ENCODE measurements at regions not wholly inside any gene's neighbourhood (a gene's known extent, or its start where the extent isn't known, plus 50 kb on each side); places are given as distances from the start of the nearest gene placed in this dataset.

- peaks cover 4% of the 10 kb centered on the region for H3K4me1 ChIP-seq (ENCODE audit: insufficient read depth, poor library complexity, severe bottlenecking)
- no peaks in the 10 kb centered on the region for H3K36me3 ChIP-seq (ENCODE audit: low read depth)
- DNase-seq (ENCODE audit: low spot score) = no peak
- TF ChIP-seq CTCF (IDR thresholded peaks at IDR 0.05; ENCODE audit: poor library complexity, severe bottlenecking) = no peak
- H3K4me3 ChIP-seq (ENCODE audit: severe bottlenecking) = no peak overlapping the region
- H3K9me3 ChIP-seq (ENCODE audit: severe bottlenecking) = no peaks in the 10 kb centered on the region
- H3K27me3 ChIP-seq (ENCODE audit: insufficient read depth, poor library complexity, severe bottlenecking) = no peaks in the 10 kb centered on the region
- no peak overlapping the region for H3K27ac ChIP-seq (ENCODE audit: poor library complexity, severe bottlenecking)
- no peak for ATAC-seq (ENCODE audit: low read depth)
Measured at GRCh38 chr21:25459993-25460392, 147.3 kb downstream of the MRPL39 start.

GRCh38 chr21:25459365-25459764, 147.9 kb downstream of the MRPL39 start:
- no peaks in the 10 kb centered on the region for H3K9me3 ChIP-seq (ENCODE audit: severe bottlenecking)

GRCh38 chr21:25458484-25458883, 148.8 kb downstream of the MRPL39 start:
- Histone ChIP-seq H3K9me3 (ENCODE audit: severe bottlenecking) (no peaks in the 10 kb centered on the region), H3K4me1 (ENCODE audit: insufficient read depth, poor library complexity, severe bottlenecking) (peaks cover 4% of the 10 kb centered on the region), H3K27me3 (ENCODE audit: insufficient read depth, poor library complexity, severe bottlenecking) (no peaks in the 10 kb centered on the region), H3K27ac (ENCODE audit: poor library complexity, severe bottlenecking) (no peak overlapping the region), H3K36me3 (ENCODE audit: low read depth) (no peaks in the 10 kb centered on the region), H3K4me3 (ENCODE audit: severe bottlenecking) (no peak overlapping the region)
- no peak for TF ChIP-seq CTCF (IDR thresholded peaks at IDR 0.05; ENCODE audit: poor library complexity, severe bottlenecking)
- ATAC-seq (ENCODE audit: low read depth) (no peak), DNase-seq (ENCODE audit: low spot score) (no peak)

More at GRCh38 chr21:25459365-25459764, 147.9 kb downstream of the MRPL39 start:
- TF ChIP-seq CTCF (IDR thresholded peaks at IDR 0.05; ENCODE audit: poor library complexity, severe bottlenecking) = no peak
- ATAC-seq (ENCODE audit: low read depth) (no peak), DNase-seq (ENCODE audit: low spot score) (no peak)
- Histone ChIP-seq H3K4me3 (ENCODE audit: severe bottlenecking) (no peak overlapping the region), H3K27ac (ENCODE audit: poor library complexity, severe bottlenecking) (no peak overlapping the region), H3K36me3 (ENCODE audit: low read depth) (no peaks in the 10 kb centered on the region), H3K27me3 (ENCODE audit: insufficient read depth, poor library complexity, severe bottlenecking) (no peaks in the 10 kb centered on the region), H3K4me1 (ENCODE audit: insufficient read depth, poor library complexity, severe bottlenecking) (peaks cover 4% of the 10 kb centered on the region)

GRCh38 chr21:25457946-25458345, 149.3 kb downstream of the MRPL39 start:
- H3K4me1 ChIP-seq (ENCODE audit: insufficient read depth, poor library complexity, severe bottlenecking) = peaks cover 4% of the 10 kb centered on the region
- DNase-seq (ENCODE audit: low spot score) = no peak
- no peak overlapping the region for H3K27ac ChIP-seq (ENCODE audit: poor library complexity, severe bottlenecking)
- H3K9me3 ChIP-seq (ENCODE audit: severe bottlenecking) = no peaks in the 10 kb centered on the region
- no peaks in the 10 kb centered on the region for H3K27me3 ChIP-seq (ENCODE audit: insufficient read depth, poor library complexity, severe bottlenecking)
- no peak for ATAC-seq (ENCODE audit: low read depth)
- H3K4me3 ChIP-seq (ENCODE audit: severe bottlenecking) = no peak overlapping the region
- no peak for TF ChIP-seq CTCF (IDR thresholded peaks at IDR 0.05; ENCODE audit: poor library complexity, severe bottlenecking)
- no peaks in the 10 kb centered on the region for H3K36me3 ChIP-seq (ENCODE audit: low read depth)

GRCh38 chr21:25457411-25457810, 149.9 kb downstream of the MRPL39 start:
- peak; percentile 55; the same call in 2 of the 3 replicates for ATAC-seq (ENCODE audit: low read depth)
- Histone ChIP-seq H3K27me3 (ENCODE audit: insufficient read depth, poor library complexity, severe bottlenecking) (no peaks in the 10 kb centered on the region), H3K9me3 (ENCODE audit: severe bottlenecking) (no peaks in the 10 kb centered on the region), H3K36me3 (ENCODE audit: low read depth) (no peaks in the 10 kb centered on the region), H3K27ac (ENCODE audit: poor library complexity, severe bottlenecking) (no peak overlapping the region), H3K4me1 (ENCODE audit: insufficient read depth, poor library complexity, severe bottlenecking) (peaks cover 4% of the 10 kb centered on the region), H3K4me3 (ENCODE audit: severe bottlenecking) (no peak overlapping the region)
- no peak for TF ChIP-seq CTCF (IDR thresholded peaks at IDR 0.05; ENCODE audit: poor library complexity, severe bottlenecking)
- DNase-seq (ENCODE audit: low spot score) = no peak

All from RWPE2 (cell line).